ENCODE measurements at regions not wholly inside any gene's neighbourhood (a gene's known extent, or its start where the extent isn't known, plus 50 kb on each side); places are given as distances from the start of the nearest gene placed in this dataset.

- no peak for TF ChIP-seq CTCF (IDR thresholded peaks at IDR 0.05; ENCODE audit: low read depth, low read length)
- Histone ChIP-seq H3K4me3 (ENCODE audit: low read depth, low read length) (no peak overlapping the region), H3K4me1 (no peaks in the 10 kb centered on the region; the same call in 1 of the 2 replicates), H3K9me3 (no peaks in the 10 kb centered on the region), H3K36me3 (no peaks in the 10 kb centered on the region), H3K27me3 (no peaks in the 10 kb centered on the region)
- DNase-seq, result no peak
These were observed 115.2 kb upstream of the BEND6 start for GRCh38 chr6:56839533-56840183.

DNA sequence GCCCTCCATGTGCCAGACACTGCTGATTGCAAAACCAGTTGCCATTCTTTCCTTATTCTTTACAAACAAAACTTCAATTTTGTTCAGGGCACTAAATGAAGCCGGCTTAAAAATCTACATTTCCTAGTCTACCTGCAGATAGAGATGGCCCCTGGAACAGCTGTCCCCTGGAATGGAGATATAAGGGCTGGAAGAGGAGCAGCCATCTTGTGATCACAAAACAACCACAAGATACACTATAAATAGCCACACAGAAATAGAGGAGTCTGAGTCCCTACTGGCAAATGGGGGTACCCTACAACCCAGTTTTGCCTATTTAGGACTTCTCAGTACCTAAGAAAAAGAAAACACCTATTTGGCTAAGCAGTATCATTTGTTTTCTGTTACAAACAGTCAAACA lies 115.9 kb upstream of the BEND6 start:
- no peak for TF ChIP-seq CTCF (IDR thresholded peaks at IDR 0.05; ENCODE audit: low read depth, low read length)
- Histone ChIP-seq H3K36me3 (no peaks in the 10 kb centered on the region), H3K27me3 (no peaks in the 10 kb centered on the region), H3K4me3 (ENCODE audit: low read depth, low read length) (no peak overlapping the region), H3K4me1 (no peaks in the 10 kb centered on the region; the same call in 1 of the 2 replicates), H3K9me3 (no peaks in the 10 kb centered on the region)
- no peak for DNase-seq

GRCh38 chr6:56838016-56838555 lies 116.8 kb upstream of the BEND6 start:
- no peaks in the 10 kb centered on the region; the same call in 1 of the 2 replicates for H3K4me1 ChIP-seq
- no peaks in the 10 kb centered on the region for H3K36me3 ChIP-seq
- H3K4me3 ChIP-seq (ENCODE audit: low read depth, low read length), result no peak overlapping the region
- no peak for DNase-seq
- H3K27me3 ChIP-seq, result no peaks in the 10 kb centered on the region
- H3K9me3 ChIP-seq, result no peaks in the 10 kb centered on the region
- TF ChIP-seq CTCF (IDR thresholded peaks at IDR 0.05; ENCODE audit: low read depth, low read length), result no peak

DNA sequence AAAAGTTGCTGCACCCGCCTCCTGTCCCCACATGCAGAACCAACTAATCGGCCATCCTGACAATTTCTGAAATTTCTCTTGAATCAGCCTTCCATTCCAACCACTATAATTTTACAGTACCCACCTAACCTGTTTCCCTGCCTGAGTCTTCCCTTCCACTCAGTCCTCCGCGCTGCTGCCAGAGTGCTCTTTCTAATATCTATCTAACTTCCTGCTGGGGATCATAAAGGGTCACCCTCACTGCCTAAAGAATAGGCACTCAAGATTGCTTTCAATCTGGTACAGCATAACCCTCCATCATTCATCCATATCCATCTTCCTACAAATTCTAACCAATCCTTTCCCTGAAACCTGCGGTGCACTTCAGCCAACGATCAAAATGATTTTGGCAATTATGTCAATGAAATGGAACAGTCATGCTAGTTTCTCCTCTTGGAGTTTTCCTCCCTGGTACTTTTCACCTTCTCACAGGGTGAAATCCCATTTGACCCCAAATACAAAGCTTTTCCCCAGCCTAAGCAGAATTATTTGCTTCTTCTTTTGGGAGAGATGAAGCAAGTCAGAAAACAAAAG lies 117.5 kb upstream of the BEND6 start:
- no peak for TF ChIP-seq CTCF (IDR thresholded peaks at IDR 0.05; ENCODE audit: low read depth, low read length)
- DNase-seq, result no peak
- Histone ChIP-seq H3K9me3 (no peaks in the 10 kb centered on the region), H3K27me3 (no peaks in the 10 kb centered on the region), H3K36me3 (no peaks in the 10 kb centered on the region), H3K4me1 (no peaks in the 10 kb centered on the region; the same call in 1 of the 2 replicates), H3K4me3 (ENCODE audit: low read depth, low read length) (no peak overlapping the region)

DNA sequence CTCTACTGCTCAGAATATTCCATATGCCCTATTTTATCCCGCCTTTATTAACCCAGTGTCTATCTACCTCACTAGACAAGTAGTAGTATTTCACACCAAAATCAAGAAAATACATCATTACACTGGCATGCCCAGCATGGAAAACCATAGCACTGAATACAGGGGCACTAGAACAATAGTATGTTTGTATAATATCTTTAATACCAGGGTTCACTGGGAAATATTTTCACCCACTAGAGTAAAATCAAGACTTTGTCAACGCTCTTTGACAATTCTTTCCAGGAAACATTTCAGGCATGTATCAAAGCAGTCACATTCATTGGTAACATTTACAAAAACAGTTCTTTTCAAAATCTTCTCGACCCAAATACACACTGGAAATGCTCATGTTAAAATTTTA lies 119.3 kb upstream of the BEND6 start:
- TF ChIP-seq CTCF (IDR thresholded peaks at IDR 0.05; ENCODE audit: low read depth, low read length), result no peak
- H3K9me3 ChIP-seq, result no peaks in the 10 kb centered on the region
- no peak overlapping the region for H3K4me3 ChIP-seq (ENCODE audit: low read depth, low read length)
- no peaks in the 10 kb centered on the region for H3K36me3 ChIP-seq
- no peaks in the 10 kb centered on the region for H3K27me3 ChIP-seq
- no peaks in the 10 kb centered on the region; the same call in none of the 2 replicates for H3K4me1 ChIP-seq
- DNase-seq, result no peak

- H3K9me3 ChIP-seq, result no peaks in the 10 kb centered on the region
- H3K4me1 ChIP-seq, result no peaks in the 10 kb centered on the region; the same call in none of the 2 replicates
- DNase-seq, result no peak
- no peak overlapping the region for H3K4me3 ChIP-seq (ENCODE audit: low read depth, low read length)
- H3K27me3 ChIP-seq, result no peaks in the 10 kb centered on the region
- no peak for TF ChIP-seq CTCF (IDR thresholded peaks at IDR 0.05; ENCODE audit: low read depth, low read length)
- no peaks in the 10 kb centered on the region for H3K36me3 ChIP-seq
These were observed 121.0 kb upstream of the BEND6 start for GRCh38 chr6:56833873-56834272.
